ENCODE measurements at regions not wholly inside any gene's neighbourhood (a gene's known extent, or its start where the extent isn't known, plus 50 kb on each side); places are given as distances from the start of the nearest gene placed in this dataset.

DNA sequence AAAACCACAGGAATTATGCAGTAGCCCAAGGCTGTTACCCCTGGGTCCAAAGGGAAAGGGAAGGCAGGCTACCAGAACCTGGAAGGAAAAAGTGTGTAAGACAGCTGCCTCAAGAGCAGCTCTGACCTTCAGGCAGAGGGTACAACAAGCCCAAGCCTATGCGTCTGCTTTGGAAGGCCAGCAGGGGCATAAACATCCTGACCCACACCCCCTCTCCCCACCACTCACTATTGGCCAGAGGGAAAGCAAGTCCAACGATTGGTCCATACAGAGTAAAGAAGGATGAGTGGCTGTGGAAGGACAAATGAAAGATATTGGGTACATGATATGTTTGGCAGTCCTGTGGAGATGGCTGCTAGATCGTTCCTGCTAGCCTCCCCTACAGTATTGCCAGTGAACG lies 227.6 kb upstream of the HNRNPA3 start:
- no peak overlapping the region for H3K27ac Mint-ChIP-seq (ENCODE audit: unreplicated experiment)

DNA sequence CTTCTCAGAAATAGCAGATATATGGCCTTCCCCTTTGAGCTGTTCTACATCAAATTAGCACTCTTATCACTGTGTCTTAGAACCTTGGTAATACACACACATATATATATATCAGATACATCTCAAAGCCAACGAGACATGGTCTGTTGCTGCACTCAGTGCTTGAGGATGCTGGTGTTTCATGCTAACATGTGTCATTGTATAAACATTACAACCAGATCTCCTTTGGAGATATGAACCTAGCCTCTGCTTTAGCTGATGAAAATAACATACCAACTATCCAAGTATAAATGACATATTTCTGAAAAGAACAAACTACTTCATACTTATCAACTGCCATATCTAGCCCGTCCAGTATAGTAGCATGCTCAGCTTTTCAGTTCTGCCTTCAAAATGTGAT lies 226.7 kb upstream of the HNRNPA3 start:
- H3K9me3 Mint-ChIP-seq (ENCODE audit: low read depth, unreplicated experiment) = no peaks in the 10 kb centered on the region
- CTCF ChIA-PET = no interaction called here
- no peak for DNase-seq
- H3K36me3 Mint-ChIP-seq (ENCODE audit: insufficient read depth, unreplicated experiment) = no peaks in the 10 kb centered on the region
- intact Hi-C loops (cut with micrococcal nuclease; ENCODE audit: unreplicated experiment) = no loop called here
- peaks cover 62% of the 10 kb centered on the region for H3K27me3 Mint-ChIP-seq (ENCODE audit: unreplicated experiment)
- H3K4me1 Mint-ChIP-seq (ENCODE audit: low read depth, unreplicated experiment) = no peaks in the 10 kb centered on the region
- H3K4me3 Mint-ChIP-seq (ENCODE audit: low read depth, unreplicated experiment) = no peak overlapping the region
- no peak for TF ChIP-seq CTCF (IDR thresholded peaks at IDR 0.05; ENCODE audit: unreplicated experiment)
- no TSS peak for BruUV-seq (replicated peaks)
- no peak overlapping the region for H3K27ac Mint-ChIP-seq (ENCODE audit: unreplicated experiment)

More for the DNA sequence above, 227.6 kb upstream of the HNRNPA3 start:
- intact Hi-C loops (cut with micrococcal nuclease; ENCODE audit: unreplicated experiment) = no loop called here
- Mint-ChIP-seq H3K9me3 (ENCODE audit: low read depth, unreplicated experiment) (no peaks in the 10 kb centered on the region), H3K4me3 (ENCODE audit: low read depth, unreplicated experiment) (no peak overlapping the region), H3K4me1 (ENCODE audit: low read depth, unreplicated experiment) (no peaks in the 10 kb centered on the region), H3K27me3 (ENCODE audit: unreplicated experiment) (peaks cover 56% of the 10 kb centered on the region), H3K36me3 (ENCODE audit: insufficient read depth, unreplicated experiment) (no peaks in the 10 kb centered on the region)
- BruUV-seq (replicated peaks) = no TSS peak
- no peak for DNase-seq
- CTCF ChIA-PET = no interaction called here
- no peak for TF ChIP-seq CTCF (IDR thresholded peaks at IDR 0.05; ENCODE audit: unreplicated experiment)

- intact Hi-C loops (cut with micrococcal nuclease; ENCODE audit: unreplicated experiment) = no loop called here
- Mint-ChIP-seq H3K27ac (ENCODE audit: unreplicated experiment) (no peak overlapping the region), H3K36me3 (ENCODE audit: insufficient read depth, unreplicated experiment) (no peaks in the 10 kb centered on the region), H3K4me3 (ENCODE audit: low read depth, unreplicated experiment) (no peak overlapping the region), H3K27me3 (ENCODE audit: unreplicated experiment) (peaks cover 67% of the 10 kb centered on the region), H3K9me3 (ENCODE audit: low read depth, unreplicated experiment) (no peaks in the 10 kb centered on the region), H3K4me1 (ENCODE audit: low read depth, unreplicated experiment) (no peaks in the 10 kb centered on the region)
- DNase-seq = no peak
- CTCF ChIA-PET = no interaction called here
- BruUV-seq (replicated peaks) = no TSS peak
- no peak for TF ChIP-seq CTCF (IDR thresholded peaks at IDR 0.05; ENCODE audit: unreplicated experiment)
Measured at GRCh38 chr2:176986487-176986886, 226.1 kb upstream of the HNRNPA3 start.

DNA sequence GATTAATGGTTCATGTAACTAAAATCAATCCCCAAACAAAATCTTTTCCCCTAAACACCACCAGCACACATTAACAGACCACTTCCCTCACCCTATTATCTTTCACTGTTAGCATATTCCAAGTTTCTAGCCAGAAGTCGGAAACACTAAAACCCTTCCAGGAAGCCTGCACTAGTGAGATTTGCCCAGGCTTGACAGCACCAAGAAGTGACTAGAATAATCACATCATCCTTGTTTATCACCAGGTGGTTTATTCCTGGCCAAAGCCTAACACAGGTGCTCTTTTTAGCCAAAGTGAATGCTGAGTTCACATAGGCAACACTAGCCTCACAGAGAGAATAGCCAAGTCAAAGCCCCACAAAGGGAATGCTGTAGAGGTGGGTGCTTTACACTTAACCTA lies 221.2 kb upstream of the HNRNPA3 start:
- no peak for TF ChIP-seq CTCF (IDR thresholded peaks at IDR 0.05; ENCODE audit: unreplicated experiment)
- Mint-ChIP-seq H3K4me3 (ENCODE audit: low read depth, unreplicated experiment) (no peak overlapping the region), H3K4me1 (ENCODE audit: low read depth, unreplicated experiment) (no peaks in the 10 kb centered on the region), H3K27me3 (ENCODE audit: unreplicated experiment) (peaks cover 39% of the 10 kb centered on the region), H3K27ac (ENCODE audit: unreplicated experiment) (no peak overlapping the region), H3K9me3 (ENCODE audit: low read depth, unreplicated experiment) (no peaks in the 10 kb centered on the region), H3K36me3 (ENCODE audit: insufficient read depth, unreplicated experiment) (no peaks in the 10 kb centered on the region)
- intact Hi-C loops (cut with micrococcal nuclease; ENCODE audit: unreplicated experiment) = no loop called here
- DNase-seq = no peak
- BruUV-seq (replicated peaks) = no TSS peak
- CTCF ChIA-PET = no interaction called here

Data from Calu3 (cell line).